ENCODE measurements at regions not wholly inside any gene's neighbourhood (a gene's known extent, or its start where the extent isn't known, plus 50 kb on each side); places are given as distances from the start of the nearest gene placed in this dataset.
"Not testable (repeated sequence)": the region's sequence is repeated elsewhere in the genome, so short reads cannot be mapped to it uniquely, and the experiment has no call there.

DNA sequence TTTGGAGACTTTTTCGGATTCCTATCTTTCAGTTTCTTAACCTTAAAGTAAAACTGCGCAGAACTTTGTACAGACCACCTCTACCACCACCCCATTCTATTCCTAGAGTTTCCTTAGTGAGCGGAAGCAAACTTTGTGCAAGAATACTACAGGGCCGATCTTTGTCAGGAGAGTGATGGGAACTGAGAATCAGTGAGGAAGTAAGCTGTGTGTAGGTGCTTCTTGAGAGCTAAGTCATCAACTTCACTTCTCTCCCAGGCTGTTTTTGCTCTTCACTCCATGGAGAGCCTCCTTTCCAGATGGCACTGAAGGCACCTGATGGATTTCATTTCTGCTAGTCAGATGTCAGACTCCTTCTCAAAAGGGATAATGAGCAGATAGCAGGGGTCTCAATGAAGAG, 127.3 kb downstream of the SPATA31D1 start:
- DNase-seq (ENCODE audit: low read depth in 4 of 4, low spot score in 3 of 4) = no peak

DNA sequence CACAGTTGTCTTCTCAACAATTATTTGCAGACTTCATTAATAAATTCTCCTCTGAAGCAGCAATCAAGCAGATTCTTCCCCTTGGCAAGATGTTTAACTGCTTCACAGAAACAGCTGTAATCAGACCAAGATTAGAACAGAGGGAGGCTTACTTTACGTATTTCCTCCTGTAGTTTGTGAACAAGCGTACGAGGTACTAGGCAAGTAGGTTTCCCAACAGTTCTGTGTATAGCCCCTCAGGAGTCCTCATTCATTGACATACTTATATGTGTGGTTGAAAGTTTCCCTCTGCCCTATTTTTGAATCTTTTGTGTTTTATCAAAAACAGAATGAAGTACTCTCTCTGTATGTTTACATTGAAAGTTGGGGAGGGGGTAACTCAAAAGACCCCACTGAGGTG, 128.0 kb downstream of the SPATA31D1 start:
- no peak for DNase-seq (ENCODE audit: low read depth in 4 of 4, low spot score in 3 of 4)

DNA sequence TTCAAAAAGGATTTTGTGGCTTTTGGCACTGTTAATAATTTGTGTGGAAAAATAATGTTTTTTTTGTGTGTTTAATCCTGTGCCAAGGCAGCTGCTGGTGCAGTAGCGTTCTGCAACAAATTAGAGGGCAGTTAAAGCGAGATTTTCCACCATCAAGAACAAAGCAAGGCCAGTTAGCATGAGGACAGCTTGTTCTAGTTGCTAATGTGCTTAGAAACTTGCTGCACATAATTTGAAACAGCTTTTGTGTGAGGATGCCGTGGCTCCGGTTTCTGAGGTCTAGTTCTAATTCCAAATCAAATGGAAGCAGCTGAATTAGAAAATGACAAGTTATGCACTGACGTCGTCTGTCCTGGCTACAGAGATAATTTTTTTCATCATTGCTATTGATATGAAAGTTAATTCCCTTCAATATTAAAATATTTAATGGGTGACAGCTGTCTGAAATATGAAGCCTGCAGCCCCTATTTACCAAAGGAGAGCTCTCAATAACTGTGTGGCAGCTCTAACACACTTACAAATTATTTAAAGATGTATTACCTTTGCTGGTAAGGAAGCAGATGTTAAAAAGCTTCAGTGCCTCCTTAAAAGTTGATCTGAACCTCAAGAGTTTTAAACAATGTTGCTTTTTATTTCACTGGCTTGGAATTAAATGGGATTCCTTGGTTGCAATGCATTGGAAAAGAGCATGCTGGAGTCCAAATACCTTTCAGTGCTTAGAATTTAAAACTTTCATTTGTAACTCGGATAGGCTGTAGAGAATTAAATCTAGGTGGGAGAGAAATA, 128.6 kb downstream of the SPATA31D1 start:
- no peak for DNase-seq (ENCODE audit: low read depth in 4 of 4, low spot score in 3 of 4)

DNA sequence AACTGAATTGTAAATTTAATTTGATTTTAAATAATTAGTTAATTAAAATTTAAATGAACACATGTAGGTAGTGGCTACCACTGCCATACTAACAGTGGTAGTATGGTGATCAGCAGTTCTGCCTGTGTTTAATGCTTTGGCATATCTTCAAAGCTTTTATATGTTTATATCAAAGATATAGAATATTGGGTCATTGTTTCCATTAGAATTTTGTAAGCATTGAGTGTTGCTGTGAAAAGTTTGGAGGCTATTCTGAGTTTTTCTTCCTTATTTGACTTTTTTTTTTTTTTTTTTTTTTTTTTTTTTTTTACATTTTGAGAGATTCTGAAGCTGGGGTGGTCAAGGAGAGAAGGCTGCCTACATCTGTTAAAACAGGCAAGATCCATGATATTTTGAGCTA, 134.2 kb downstream of the SPATA31D1 start:
- no peak for DNase-seq (ENCODE audit: low read depth in 4 of 4, low spot score in 3 of 4)

DNA sequence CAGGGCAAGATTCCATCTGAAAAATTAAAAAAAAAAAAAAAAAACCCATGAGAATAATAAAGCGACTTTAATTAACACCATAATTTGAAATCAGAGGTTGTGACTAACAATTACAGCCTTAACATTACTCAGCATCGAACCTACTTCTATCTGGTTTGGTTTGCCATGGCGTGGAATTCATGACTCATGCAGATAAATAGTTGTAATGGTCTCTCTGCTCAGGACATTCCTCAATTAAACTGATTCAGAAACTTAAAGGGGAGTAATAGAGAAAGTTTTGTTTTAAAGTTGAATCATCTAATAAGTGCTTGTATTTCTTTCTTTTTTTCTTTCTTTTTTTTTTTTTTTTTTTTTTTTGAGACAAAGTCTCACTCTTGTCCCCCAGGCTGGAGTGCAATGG, 135.5 kb downstream of the SPATA31D1 start:
- no peak for DNase-seq (ENCODE audit: low read depth in 4 of 4, low spot score in 3 of 4)

DNA sequence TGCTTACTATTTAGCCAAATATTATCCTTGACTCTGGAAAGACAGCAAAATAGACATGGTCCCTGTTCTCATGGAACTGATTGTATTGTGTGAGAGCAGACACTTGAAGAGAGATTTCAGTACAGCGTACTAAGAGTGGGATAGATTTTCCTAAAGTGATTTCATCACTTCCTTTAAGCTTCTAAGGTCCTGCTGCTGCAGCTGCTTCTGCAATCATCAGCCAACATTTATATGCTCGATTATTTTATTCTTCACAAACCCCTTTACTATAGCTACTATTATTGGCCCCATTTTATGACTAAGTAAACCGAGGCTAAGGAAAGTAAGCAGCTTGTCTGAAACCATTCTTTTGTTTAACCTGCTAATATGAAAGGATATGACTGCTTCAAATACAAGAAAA, 137.7 kb downstream of the SPATA31D1 start:
- DNase-seq (ENCODE audit: low read depth in 4 of 4, low spot score in 3 of 4) = no peak

DNA sequence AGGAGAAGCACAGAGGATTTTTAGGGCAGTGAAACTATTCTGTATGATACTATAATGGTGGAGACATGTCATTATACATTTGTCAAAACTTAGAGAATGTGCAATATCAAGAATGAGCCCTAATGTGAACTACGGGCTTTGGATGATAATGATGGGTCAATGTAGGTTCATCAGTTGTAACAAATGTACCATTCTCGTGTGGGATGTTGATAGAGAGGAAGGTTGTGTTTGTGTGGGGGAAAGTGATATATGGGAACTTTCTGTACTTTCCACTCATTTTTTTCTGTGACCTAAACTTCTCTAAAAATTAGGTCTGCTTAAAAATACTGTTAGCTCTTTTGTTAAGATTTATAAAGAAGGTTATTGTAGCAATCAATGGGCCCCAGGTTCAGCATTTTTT, 138.9 kb downstream of the SPATA31D1 start:
- DNase-seq (ENCODE audit: low read depth in 4 of 4, low spot score in 3 of 4) = no peak

DNA sequence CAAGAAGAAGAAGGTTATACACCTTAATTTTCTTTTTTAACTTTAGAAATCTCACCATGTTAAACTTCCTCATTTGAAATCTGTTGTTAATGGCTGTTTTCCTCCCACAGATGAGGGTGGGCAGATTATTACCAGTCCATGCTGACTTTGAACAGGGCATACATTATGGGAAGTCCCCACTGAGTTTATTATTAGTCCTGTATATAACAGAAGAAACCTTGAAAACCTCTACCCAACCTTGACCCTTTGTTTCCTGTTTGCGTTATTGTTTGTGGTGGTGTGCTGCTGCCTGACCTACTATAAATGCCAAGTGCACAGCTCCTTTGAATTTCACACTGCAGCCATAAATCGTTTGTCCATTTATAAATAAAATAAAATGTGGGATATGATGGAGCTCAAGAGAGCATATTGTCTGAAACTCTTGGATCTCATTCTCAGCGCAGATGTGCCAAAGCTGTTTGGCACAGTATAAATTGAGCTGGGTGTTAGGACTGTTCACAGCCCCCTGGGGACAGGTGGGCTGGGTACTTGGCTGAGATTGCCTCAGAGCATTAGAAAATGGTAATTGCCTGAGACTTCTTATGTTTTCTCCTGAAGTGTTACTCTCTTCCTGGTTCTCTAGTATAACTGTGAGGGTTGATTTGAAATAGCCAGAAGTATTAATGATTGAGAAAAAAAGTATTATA, 139.6 kb downstream of the SPATA31D1 start:
- no peak for DNase-seq (ENCODE audit: low read depth in 4 of 4, low spot score in 3 of 4)

DNA sequence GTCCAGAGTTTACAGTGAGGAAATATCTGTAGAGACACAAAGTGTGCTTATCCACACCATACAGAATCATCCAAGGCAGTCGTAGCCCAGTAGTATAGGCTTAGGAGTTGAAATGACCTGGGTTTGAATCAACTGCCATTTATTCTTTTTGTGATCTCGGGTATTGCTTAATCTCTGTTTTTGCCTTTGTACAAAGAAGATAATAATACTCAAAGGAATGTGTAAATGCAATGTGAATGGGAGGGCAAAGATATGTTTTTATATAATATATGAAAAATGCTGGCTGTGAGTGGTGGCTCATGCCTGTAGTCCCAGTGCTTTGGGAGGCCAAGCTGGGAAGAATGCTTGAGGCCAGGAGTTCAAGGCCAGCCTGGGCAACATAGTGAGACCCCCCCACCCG, 141.1 kb downstream of the SPATA31D1 start:
- DNase-seq (ENCODE audit: low read depth in 4 of 4, low spot score in 3 of 4) = no peak

DNA sequence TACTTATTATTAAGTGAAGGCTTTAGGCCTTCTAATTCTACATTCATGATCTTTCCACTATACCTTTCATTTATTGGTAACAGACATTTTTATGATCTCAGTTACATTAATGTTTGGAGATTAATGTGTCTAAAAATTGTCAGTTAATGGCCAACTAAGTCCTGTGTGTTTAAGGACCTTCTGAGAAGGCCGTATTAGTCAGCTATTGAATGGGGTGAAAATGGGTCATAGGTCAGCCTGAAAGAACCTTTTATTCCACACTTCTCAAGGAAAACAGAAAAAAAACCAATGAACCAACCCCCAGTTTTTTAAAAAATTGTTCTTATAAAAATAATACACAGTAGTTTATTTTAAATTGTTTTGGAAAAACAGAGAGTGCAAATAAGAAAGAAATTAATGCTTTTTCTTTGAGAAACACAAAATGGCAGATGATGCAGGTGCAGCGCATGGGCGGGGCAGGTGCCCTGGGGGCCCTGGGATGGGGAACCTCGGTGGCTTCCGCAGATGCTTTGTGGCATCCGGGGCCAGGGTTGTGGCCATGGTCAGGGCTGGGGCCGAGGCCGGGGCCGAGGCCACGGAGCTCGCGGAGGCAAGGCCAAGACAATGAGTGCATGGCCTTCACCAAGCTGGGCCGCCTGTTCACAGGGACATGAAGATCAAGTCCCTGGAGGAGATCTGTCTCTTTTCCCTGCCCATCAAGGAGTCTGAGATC, 141.9 kb downstream of the SPATA31D1 start:
- DNase-seq (ENCODE audit: low read depth in 4 of 4, low spot score in 3 of 4) = no peak

DNA sequence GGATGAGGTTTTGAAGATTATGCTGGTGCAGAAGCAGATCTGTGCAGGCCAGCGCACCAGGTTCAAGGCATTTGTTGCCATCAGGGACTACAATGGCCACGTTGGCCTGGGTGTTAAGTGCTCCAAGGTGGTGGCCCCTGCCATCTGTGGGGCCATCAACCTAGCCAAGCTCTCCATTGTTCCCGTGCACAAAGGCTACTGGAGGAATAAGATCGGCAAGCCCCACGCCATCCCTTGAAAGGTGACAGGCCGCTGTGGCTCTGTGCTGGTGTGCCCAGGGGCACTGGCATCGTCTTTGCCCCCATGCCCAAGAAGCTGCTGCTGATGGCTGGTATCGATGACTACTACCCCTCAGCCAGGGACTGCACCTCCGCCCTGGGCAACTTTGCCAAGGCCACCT, 142.5 kb downstream of the SPATA31D1 start:
- no peak for DNase-seq (ENCODE audit: low read depth in 4 of 4, low spot score in 3 of 4)

DNA sequence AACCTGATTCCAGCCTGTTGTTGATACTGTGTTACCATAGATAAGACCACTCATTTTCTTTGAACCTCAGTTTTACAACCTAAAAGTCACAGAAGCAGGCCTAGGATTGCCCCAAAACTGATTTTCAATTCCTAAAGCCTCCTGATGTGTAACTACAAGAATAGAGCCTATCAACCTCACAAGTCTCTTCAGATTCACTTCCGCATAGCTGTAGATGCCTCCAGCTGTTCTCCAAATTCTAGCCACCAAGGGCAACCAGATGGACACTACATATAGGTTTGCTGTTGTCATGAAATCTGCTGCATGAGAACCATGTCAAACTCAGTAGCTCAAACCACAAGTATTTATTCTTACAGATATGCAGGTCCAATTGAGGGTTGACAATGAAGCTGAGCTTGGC, 143.5 kb downstream of the SPATA31D1 start:
- no peak for DNase-seq (ENCODE audit: low read depth in 4 of 4, low spot score in 3 of 4)

DNA sequence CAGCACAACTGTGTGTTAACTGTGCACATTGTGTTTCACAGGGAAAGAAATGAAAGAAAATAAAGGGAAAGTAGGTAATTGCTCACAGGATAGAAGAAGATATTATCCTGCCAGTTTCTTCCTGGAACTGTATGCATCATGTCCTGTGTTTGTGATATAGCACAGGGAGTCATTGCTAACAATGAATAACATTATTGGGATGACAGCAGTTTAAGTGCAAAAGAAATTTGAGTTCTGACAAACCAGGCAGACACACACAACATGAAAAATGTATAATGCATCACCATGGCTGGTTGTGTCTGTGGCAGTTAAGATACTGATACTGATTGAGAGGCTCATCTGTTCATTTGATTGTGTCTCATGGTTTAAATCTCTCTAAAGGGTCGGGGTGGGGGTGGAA, 145.4 kb downstream of the SPATA31D1 start:
- no peak for DNase-seq (ENCODE audit: low read depth in 4 of 4, low spot score in 3 of 4)

DNA sequence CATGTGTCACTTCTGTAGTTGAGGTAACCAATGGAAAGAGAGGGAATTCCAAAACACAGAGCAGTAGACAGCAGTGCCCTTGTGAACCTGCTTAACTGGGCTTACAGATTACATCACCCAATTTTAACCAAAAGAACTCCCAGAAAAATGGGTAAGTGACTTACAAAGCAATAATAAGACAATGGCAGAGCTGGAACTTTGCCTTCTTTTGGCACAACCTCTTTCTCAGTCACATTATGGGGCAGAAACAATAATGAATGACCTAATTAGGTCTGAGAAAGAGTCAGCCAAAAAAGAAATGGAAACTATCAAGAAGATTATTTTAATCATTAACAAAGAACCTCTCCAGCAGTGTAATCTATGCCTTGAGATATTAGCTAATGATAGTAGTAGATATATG, 146.5 kb downstream of the SPATA31D1 start:
- no peak for DNase-seq (ENCODE audit: low read depth in 4 of 4, low spot score in 3 of 4)

DNA sequence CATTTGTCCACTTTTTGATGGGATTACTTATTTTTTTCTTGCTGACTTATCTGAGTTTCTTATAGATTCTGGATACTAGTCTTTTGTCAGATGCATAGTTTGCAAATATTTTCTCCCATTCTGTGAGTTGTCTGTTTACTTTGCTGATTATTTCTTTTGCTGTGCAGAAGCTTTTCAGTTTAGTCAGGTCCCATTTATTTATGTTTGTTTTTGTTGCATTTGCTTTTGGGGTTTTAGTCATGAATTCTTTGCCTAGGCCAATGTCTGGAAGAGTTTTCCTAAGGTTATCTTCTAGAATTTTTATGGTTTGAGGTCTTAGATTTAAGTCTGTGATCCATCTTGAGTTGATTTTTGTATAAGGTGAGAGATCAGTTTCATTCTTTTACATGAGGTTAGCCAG, 149.5 kb downstream of the SPATA31D1 start:
- DNase-seq (ENCODE audit: low read depth in 4 of 4, low spot score in 3 of 4) = not testable (repeated sequence)

DNA sequence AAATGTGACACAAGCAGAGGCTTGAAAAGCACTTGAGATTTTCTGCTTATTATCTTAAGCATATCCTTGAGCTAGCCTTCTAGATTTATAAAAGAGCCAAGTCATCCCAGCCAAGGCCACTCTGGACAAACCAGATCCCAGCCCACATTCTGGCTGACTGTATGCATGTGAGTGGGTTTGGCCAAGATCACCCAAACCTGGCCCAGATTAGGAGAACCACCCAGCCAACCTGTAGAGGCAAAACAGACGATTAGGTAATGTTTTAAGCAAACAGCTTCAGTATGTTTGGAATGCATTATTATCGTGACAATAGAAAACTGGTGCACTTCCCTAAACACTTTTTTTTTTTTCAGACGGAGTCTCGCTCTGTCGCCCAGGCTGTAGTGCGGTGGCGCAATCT, 151.9 kb downstream of the SPATA31D1 start:
- DNase-seq (ENCODE audit: low read depth in 4 of 4, low spot score in 3 of 4) = no peak

DNA sequence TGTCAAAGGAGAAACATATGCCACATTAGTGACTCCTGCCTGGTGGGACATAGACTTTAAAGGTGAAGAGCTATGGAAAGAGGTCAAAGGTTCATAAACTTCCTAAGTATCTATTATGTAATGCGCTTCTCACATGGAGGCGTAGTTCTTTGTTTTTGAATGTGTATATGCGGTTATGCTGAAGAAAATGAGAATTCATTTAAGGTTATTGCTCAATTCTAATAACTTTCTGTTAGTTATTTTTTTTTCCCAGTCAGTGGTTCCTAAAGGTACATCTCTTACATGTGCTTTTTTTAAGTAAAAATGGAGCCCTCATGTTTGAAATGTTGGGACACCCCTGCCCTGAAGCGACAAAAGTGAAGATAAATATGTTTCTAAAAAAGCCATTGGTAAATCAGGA, 156.2 kb downstream of the SPATA31D1 start:
- DNase-seq (ENCODE audit: low read depth in 4 of 4, low spot score in 3 of 4) = no peak

DNA sequence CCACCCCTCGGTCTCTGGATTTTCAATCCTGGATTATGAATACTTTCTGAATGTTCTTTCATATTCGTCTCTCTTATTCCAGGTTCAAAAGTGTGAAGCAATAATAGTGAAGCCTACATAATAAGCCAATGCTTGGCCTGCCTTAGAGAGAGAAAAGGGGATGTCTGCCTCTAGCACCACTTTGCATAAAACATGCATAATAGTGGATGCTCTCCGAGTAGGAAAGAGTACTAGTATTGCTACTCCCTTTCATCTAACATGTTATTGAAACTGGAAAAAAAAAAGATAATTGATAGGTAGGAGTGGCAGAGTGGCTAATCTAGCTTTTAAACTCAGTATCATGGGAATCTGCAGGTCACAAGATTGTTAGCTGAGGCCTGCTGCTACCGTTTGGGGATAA, 158.1 kb downstream of the SPATA31D1 start:
- no peak for DNase-seq (ENCODE audit: low read depth in 4 of 4, low spot score in 3 of 4)

DNA sequence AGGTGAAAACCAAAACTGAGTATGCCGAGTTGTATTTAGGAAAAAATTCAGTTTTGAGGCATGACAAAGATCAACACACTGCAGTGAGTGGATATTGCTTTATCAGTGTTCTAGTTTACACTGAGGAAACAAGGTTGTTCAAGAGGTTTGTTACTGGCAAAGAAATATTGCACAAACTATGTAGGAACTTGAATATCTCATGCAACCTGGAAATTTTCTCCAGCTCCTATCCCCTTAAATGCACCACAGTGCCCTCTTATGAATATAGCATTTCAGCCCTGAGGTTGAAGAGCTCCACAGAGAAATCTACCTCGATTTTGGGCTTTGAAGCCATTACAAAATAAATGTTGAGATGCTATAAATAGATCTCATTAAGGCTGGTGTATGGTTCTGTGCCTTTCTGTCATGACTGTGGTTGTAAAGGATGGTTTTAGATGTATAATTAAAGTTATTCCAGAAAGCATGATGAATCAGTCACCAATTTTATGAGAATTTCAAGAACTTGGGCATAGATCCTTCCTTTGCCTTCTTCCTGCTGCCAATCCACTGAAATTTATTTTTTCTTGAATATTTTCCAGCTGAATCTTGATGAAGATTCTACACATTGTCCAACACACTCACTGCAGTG, 159.3 kb downstream of the SPATA31D1 start:
- DNase-seq (ENCODE audit: low read depth in 4 of 4, low spot score in 3 of 4) = no peak

DNA sequence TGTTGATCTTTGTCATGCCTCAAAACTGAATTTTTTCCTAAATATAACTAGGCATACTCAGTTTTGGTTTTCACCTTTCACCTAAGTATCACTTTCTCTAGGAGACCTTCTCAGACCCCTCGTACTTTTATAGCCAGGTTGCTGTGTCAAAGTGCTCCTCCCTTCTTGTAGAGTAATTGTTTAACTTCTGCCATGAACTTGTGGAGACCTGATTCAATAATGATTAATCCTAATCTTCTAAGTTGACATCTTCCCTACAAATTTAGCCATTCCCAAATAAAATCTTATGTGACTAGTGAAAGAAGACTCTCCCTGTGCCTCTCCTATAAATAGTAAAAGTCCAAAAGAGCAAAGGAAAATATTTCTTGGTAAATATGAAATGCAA, 159.8 kb downstream of the SPATA31D1 start:
- DNase-seq (ENCODE audit: low read depth in 4 of 4, low spot score in 3 of 4) = no peak

DNA sequence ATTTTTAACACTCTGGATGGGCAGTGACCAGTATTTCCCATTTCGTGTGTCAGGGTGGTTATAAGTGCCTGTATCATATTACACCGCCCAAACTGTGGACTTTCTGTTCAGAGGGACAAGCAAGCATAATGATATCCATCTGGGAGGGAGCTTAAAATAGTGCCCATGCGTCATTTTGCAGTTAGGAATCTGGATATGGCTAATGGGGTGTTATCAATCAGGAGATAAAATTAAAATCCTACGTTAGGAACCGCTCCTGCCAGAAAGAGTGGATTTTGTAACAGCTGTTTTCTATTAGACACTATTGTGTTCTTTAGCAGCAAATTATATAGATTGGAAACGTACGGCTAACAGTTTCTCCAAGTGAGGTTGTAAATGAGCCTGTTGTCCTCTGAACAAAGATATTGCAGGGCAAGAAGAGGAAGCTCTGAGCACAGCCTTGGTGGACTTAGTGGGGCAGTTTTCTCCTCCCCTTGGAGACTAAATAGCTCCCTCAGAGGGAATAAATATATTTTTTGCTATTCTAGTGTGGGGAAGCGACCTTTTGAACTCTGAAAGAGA, 160.4 kb downstream of the SPATA31D1 start:
- peak in 2 of 4 donors; percentile 18 to 31 for DNase-seq (ENCODE audit: low read depth in 4 of 4, low spot score in 3 of 4)

Data from right renal pelvis (tissue), 4 donors.